Effector memory CD4-positive, alpha-beta T cell (primary cell): ENCODE measurements at regions not wholly inside any gene's neighbourhood (a gene's known extent, or its start where the extent isn't known, plus 50 kb on each side); places are given as distances from the start of the nearest gene placed in this dataset.

Experiments used
- DNase-seq, 3 donors: peaks; one replicate each; pipeline ENCODE4 v3.0.0-alpha.2; 2020
- H3K27ac ChIP-seq: 2 replicates; pipeline ENCODE4 v1.7.0; 2013; ENCODE audit warnings: mild to moderate bottlenecking, low read length, moderate library complexity; ENCODE audit not compliant: insufficient read depth, poor library complexity, severe bottlenecking
- H3K27me3 ChIP-seq: replicated peaks from 2 replicates; pipeline ENCODE4 v1.7.0; 2013; ENCODE audit warnings: mild to moderate bottlenecking, low read length; ENCODE audit not compliant: insufficient read depth, control insufficient read depth, poor library complexity, severe bottlenecking
- H3K36me3 ChIP-seq: 2 replicates; pipeline ENCODE4 v1.7.0; 2013; ENCODE audit warnings: mild to moderate bottlenecking, low read length, moderate library complexity; ENCODE audit not compliant: control insufficient read depth, insufficient read depth
- H3K4me1 ChIP-seq: 2 replicates; pipeline ENCODE4 v1.7.0; 2013; ENCODE audit warnings: low read length, mild to moderate bottlenecking; ENCODE audit not compliant: control insufficient read depth, insufficient read depth, poor library complexity, severe bottlenecking
- H3K4me3 ChIP-seq: 2 replicates; pipeline ENCODE4 v1.7.0; 2013; ENCODE audit warnings: low read length, low read depth, mild to moderate bottlenecking; ENCODE audit not compliant: insufficient read depth, poor library complexity, severe bottlenecking
- H3K9me3 ChIP-seq: 2 replicates; pipeline ENCODE4 v1.7.0; 2013; ENCODE audit warnings: mild to moderate bottlenecking, low read length, moderate library complexity; ENCODE audit not compliant: control insufficient read depth

GRCh38 chr21:35265170-35265877 is 216.2 kb upstream of the RUNX1 start:
- Histone ChIP-seq H3K27ac (no peak overlapping the region), H3K36me3 (no peaks in the 10 kb centered on the region), H3K4me3 (no peak overlapping the region), H3K9me3 (no peaks in the 10 kb centered on the region), H3K27me3 (no peaks in the 10 kb centered on the region), H3K4me1 (no peaks in the 10 kb centered on the region)
- no peak for DNase-seq

DNA sequence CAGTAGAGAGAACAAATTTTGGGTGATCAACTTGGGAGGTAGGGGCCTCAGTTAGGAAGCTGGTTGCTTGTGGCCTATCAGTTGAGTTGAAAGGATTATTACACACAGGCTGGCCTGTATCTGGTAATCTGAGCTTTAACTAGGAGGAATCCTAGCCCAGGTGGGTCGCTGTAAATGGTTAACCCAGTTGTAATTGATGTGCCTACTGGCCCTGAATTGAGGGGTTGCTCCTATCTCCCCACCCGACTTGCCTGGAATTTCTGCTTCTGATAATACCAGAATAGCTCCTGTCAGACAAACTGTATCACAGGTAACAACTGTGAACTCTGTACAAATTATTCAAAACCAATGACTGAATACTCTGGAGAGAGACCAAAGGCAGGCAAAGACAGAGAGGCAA is 210.4 kb upstream of the RUNX1 start:
- Histone ChIP-seq H3K27ac (no peak overlapping the region), H3K9me3 (no peaks in the 10 kb centered on the region), H3K4me3 (no peak overlapping the region), H3K36me3 (no peaks in the 10 kb centered on the region), H3K27me3 (no peaks in the 10 kb centered on the region), H3K4me1 (no peaks in the 10 kb centered on the region)
- no peak for DNase-seq

DNA sequence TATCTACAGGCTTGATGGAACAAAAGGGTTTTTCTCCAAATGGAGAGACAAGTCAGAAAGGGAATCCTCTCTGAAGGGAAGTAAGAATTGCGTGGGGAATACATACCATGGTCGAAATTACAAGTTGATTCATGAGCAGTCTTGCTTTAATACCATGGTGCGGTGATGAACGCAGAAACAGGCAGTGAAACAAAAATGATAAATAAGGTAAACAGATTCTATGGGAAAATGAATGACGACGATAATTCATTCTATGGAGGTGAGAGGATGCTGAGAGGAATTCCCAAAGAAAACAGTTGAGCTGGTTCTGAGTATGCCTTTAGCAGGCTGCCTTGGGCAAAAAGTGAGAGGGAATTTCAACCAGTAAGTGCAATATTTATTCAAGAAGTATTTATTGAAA is 209.4 kb upstream of the RUNX1 start:
- Histone ChIP-seq H3K36me3 (no peaks in the 10 kb centered on the region), H3K9me3 (no peaks in the 10 kb centered on the region), H3K4me1 (no peaks in the 10 kb centered on the region), H3K27ac (no peak overlapping the region), H3K27me3 (no peaks in the 10 kb centered on the region), H3K4me3 (no peak overlapping the region)
- no peak for DNase-seq

DNA sequence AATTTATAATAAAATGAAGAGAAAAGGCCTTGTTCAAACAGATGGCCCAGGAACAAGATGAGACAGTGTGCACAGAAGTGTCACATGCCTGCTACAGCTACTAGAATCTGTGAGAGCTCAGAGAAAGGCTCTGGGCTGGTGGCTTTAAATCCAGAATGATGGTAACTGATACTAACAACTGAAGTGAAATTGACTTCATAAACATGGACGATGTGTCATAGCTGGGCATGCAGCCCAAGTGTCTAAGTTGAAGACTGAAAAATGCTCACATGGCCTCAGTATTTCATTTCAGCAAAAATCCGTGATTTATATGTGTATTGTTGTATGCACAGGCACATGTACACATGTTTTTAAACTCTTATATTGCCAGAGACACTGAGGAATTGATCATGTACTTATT is 208.3 kb upstream of the RUNX1 start:
- H3K27me3 ChIP-seq, result no peaks in the 10 kb centered on the region
- no peak for DNase-seq
- no peaks in the 10 kb centered on the region for H3K9me3 ChIP-seq
- no peak overlapping the region for H3K4me3 ChIP-seq
- no peaks in the 10 kb centered on the region for H3K36me3 ChIP-seq
- no peaks in the 10 kb centered on the region for H3K4me1 ChIP-seq
- H3K27ac ChIP-seq, result no peak overlapping the region

DNA sequence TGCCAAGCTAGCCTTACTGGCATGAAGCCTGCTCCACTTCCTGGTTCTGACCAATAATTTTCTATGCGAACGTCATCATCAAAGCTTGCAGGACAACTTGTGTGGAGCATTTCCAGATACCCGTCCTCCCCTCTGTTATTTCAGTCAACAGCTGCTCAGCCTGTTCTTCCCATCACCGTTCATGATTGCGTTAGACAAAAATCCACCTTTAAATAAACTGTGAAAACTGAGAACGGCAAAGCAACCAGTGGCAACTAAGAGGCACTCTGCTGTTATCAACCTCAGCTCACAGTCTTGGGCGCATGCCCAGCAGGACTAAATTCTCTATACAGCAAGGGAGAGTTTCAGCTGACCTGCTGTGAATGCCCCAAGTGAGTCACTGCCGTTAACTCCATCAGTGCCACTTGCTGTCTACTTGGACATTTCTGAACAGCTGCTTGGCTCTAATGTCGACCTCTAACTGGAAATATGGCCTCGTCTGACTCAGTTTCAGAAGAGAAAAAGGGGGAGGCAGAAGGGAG is 207.4 kb upstream of the RUNX1 start:
- Histone ChIP-seq H3K4me3 (no peak overlapping the region), H3K27me3 (no peaks in the 10 kb centered on the region), H3K27ac (no peak overlapping the region), H3K4me1 (no peaks in the 10 kb centered on the region), H3K9me3 (no peaks in the 10 kb centered on the region), H3K36me3 (no peaks in the 10 kb centered on the region)
- DNase-seq, result no peak

DNA sequence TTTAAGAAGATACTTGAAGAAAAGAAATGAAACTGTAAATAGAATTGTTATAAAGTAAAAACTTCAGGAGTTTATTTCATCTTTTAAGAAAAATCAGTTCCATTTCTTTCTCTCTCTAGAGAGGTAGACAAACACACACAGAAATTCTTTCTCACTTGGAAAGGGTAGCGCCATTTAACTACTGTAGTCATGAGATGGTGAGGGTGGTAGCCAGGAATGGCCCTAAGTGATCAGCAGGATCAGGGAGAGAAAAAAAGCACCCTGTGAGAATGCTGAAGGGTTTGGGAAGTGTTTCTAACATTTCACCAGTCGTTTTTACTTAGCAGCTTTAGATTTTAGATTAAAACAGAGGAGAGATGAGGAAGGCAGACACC is 205.7 kb upstream of the RUNX1 start:
- H3K9me3 ChIP-seq, result no peaks in the 10 kb centered on the region
- no peak for DNase-seq
- no peaks in the 10 kb centered on the region for H3K36me3 ChIP-seq
- H3K27me3 ChIP-seq, result no peaks in the 10 kb centered on the region
- H3K4me1 ChIP-seq, result no peaks in the 10 kb centered on the region
- no peak overlapping the region for H3K4me3 ChIP-seq
- no peak overlapping the region for H3K27ac ChIP-seq

- Histone ChIP-seq H3K4me1 (no peaks in the 10 kb centered on the region), H3K9me3 (no peaks in the 10 kb centered on the region), H3K27ac (no peak overlapping the region), H3K36me3 (no peaks in the 10 kb centered on the region), H3K27me3 (no peaks in the 10 kb centered on the region), H3K4me3 (no peak overlapping the region)
- DNase-seq, result no peak
Measured at GRCh38 chr21:35254006-35254764, 205.1 kb upstream of the RUNX1 start.

DNA sequence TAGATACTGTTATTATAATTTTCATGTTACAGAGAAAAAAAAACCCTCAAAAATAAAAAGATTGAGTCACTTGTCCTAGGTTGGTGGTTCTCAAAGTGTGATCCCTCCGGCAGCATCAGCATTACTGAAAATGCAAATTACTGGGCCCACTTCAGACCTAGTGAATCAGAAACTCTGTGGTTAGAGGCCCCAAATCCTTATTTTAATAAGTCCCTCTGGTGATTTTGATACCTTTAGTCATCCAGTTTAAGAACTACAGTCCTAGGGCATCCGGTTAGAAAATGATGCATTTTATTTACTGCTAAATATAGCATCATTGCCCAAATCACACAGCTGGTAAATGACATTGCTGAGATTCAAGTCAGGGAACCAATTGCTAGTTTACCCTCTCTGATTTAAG is 203.7 kb upstream of the RUNX1 start:
- Histone ChIP-seq H3K9me3 (no peaks in the 10 kb centered on the region), H3K27me3 (no peaks in the 10 kb centered on the region), H3K36me3 (no peaks in the 10 kb centered on the region), H3K27ac (no peak overlapping the region), H3K4me1 (no peaks in the 10 kb centered on the region), H3K4me3 (no peak overlapping the region)
- no peak for DNase-seq

- DNase-seq, result no peak
- Histone ChIP-seq H3K36me3 (no peaks in the 10 kb centered on the region), H3K27ac (no peak overlapping the region), H3K9me3 (no peaks in the 10 kb centered on the region), H3K27me3 (no peaks in the 10 kb centered on the region), H3K4me3 (no peak overlapping the region), H3K4me1 (no peaks in the 10 kb centered on the region)
Measured at GRCh38 chr21:35249636-35250035, 200.5 kb upstream of the RUNX1 start.

- Histone ChIP-seq H3K27ac (no peak overlapping the region), H3K4me1 (no peaks in the 10 kb centered on the region), H3K36me3 (no peaks in the 10 kb centered on the region), H3K4me3 (no peak overlapping the region), H3K9me3 (no peaks in the 10 kb centered on the region), H3K27me3 (no peaks in the 10 kb centered on the region)
- no peak for DNase-seq
Measured at GRCh38 chr21:35245879-35246278, 196.8 kb upstream of the RUNX1 start.
